ENCODE measurements at regions not wholly inside any gene's neighbourhood (a gene's known extent, or its start where the extent isn't known, plus 50 kb on each side); places are given as distances from the start of the nearest gene placed in this dataset.

GRCh38 chr2:150011161-150011730, 423.7 kb upstream of the MMADHC start:
- Mint-ChIP-seq H3K36me3 (ENCODE audit: low read depth) (no peaks in the 10 kb centered on the region), H3K9me3 (no peaks in the 10 kb centered on the region), H3K27ac (no peak overlapping the region), H3K4me3 (ENCODE audit: low read depth) (no peak overlapping the region), H3K4me1 (ENCODE audit: low read depth) (no peaks in the 10 kb centered on the region), H3K27me3 (ENCODE audit: low read depth) (no peaks in the 10 kb centered on the region)
- intact Hi-C loops (cut with micrococcal nuclease) = no loop called here
- DNase-seq (ENCODE audit: low spot score) = no peak

- no peaks in the 10 kb centered on the region for H3K36me3 Mint-ChIP-seq (ENCODE audit: low read depth)
- DNase-seq (ENCODE audit: low spot score) = no peak
- no peak overlapping the region for H3K27ac Mint-ChIP-seq
- H3K4me3 Mint-ChIP-seq (ENCODE audit: low read depth) = no peak overlapping the region
- no peaks in the 10 kb centered on the region for H3K27me3 Mint-ChIP-seq (ENCODE audit: low read depth)
- no peaks in the 10 kb centered on the region for H3K4me1 Mint-ChIP-seq (ENCODE audit: low read depth)
- intact Hi-C loops (cut with micrococcal nuclease) = no loop called here
- H3K9me3 Mint-ChIP-seq = no peaks in the 10 kb centered on the region
These were observed 421.3 kb upstream of the MMADHC start for GRCh38 chr2:150008901-150009300.

- Mint-ChIP-seq H3K9me3 (no peaks in the 10 kb centered on the region), H3K4me3 (ENCODE audit: low read depth) (no peak overlapping the region), H3K4me1 (ENCODE audit: low read depth) (no peaks in the 10 kb centered on the region), H3K27me3 (ENCODE audit: low read depth) (no peaks in the 10 kb centered on the region), H3K36me3 (ENCODE audit: low read depth) (no peaks in the 10 kb centered on the region), H3K27ac (no peak overlapping the region)
- no peak for DNase-seq (ENCODE audit: low spot score)
- intact Hi-C loops (cut with micrococcal nuclease) = no loop called here
These were observed 420.3 kb upstream of the MMADHC start for GRCh38 chr2:150007815-150008430.

GRCh38 chr2:150006591-150006990, 419.0 kb upstream of the MMADHC start:
- Mint-ChIP-seq H3K4me1 (ENCODE audit: low read depth) (no peaks in the 10 kb centered on the region), H3K27me3 (ENCODE audit: low read depth) (no peaks in the 10 kb centered on the region), H3K36me3 (ENCODE audit: low read depth) (no peaks in the 10 kb centered on the region), H3K9me3 (no peaks in the 10 kb centered on the region), H3K4me3 (ENCODE audit: low read depth) (no peak overlapping the region), H3K27ac (no peak overlapping the region)
- intact Hi-C loops (cut with micrococcal nuclease) = no loop called here
- DNase-seq (ENCODE audit: low spot score) = no peak

GRCh38 chr2:150003544-150003943, 416.0 kb upstream of the MMADHC start:
- H3K27ac Mint-ChIP-seq = no peak overlapping the region
- no peaks in the 10 kb centered on the region for H3K27me3 Mint-ChIP-seq (ENCODE audit: low read depth)
- no peak for DNase-seq (ENCODE audit: low spot score)
- intact Hi-C loops (cut with micrococcal nuclease) = no loop called here
- no peaks in the 10 kb centered on the region for H3K36me3 Mint-ChIP-seq (ENCODE audit: low read depth)
- no peaks in the 10 kb centered on the region for H3K4me1 Mint-ChIP-seq (ENCODE audit: low read depth)
- no peak overlapping the region for H3K4me3 Mint-ChIP-seq (ENCODE audit: low read depth)
- H3K9me3 Mint-ChIP-seq = no peaks in the 10 kb centered on the region

GRCh38 chr2:150001788-150002187, 414.2 kb upstream of the MMADHC start:
- H3K36me3 Mint-ChIP-seq (ENCODE audit: low read depth) = no peaks in the 10 kb centered on the region
- no peak for DNase-seq (ENCODE audit: low spot score)
- no peak overlapping the region for H3K27ac Mint-ChIP-seq
- intact Hi-C loops (cut with micrococcal nuclease) = no loop called here
- H3K27me3 Mint-ChIP-seq (ENCODE audit: low read depth) = no peaks in the 10 kb centered on the region
- no peaks in the 10 kb centered on the region for H3K9me3 Mint-ChIP-seq
- no peak overlapping the region for H3K4me3 Mint-ChIP-seq (ENCODE audit: low read depth)
- no peaks in the 10 kb centered on the region for H3K4me1 Mint-ChIP-seq (ENCODE audit: low read depth)

GRCh38 chr2:149996901-149997300, 409.3 kb upstream of the MMADHC start:
- DNase-seq (ENCODE audit: low spot score) = no peak
- Mint-ChIP-seq H3K27ac (no peak overlapping the region), H3K4me1 (ENCODE audit: low read depth) (no peaks in the 10 kb centered on the region), H3K4me3 (ENCODE audit: low read depth) (no peak overlapping the region), H3K36me3 (ENCODE audit: low read depth) (no peaks in the 10 kb centered on the region), H3K9me3 (peaks cover 3% of the 10 kb centered on the region), H3K27me3 (ENCODE audit: low read depth) (no peaks in the 10 kb centered on the region)
- intact Hi-C loops (cut with micrococcal nuclease) = no loop called here

GRCh38 chr2:149994057-149994728, 406.6 kb upstream of the MMADHC start:
- H3K27me3 Mint-ChIP-seq (ENCODE audit: low read depth) = no peaks in the 10 kb centered on the region
- H3K4me1 Mint-ChIP-seq (ENCODE audit: low read depth) = no peaks in the 10 kb centered on the region

GRCh38 chr2:149993316-149993715, 405.7 kb upstream of the MMADHC start:
- H3K27ac Mint-ChIP-seq = no peak overlapping the region
- H3K4me1 Mint-ChIP-seq (ENCODE audit: low read depth) = no peaks in the 10 kb centered on the region
- H3K27me3 Mint-ChIP-seq (ENCODE audit: low read depth) = no peaks in the 10 kb centered on the region
- no peaks in the 10 kb centered on the region for H3K36me3 Mint-ChIP-seq (ENCODE audit: low read depth)
- no peak overlapping the region for H3K4me3 Mint-ChIP-seq (ENCODE audit: low read depth)
- intact Hi-C loops (cut with micrococcal nuclease) = no loop called here
- DNase-seq (ENCODE audit: low spot score) = no peak
- H3K9me3 Mint-ChIP-seq = peaks cover 3% of the 10 kb centered on the region

More at GRCh38 chr2:149994057-149994728, 406.6 kb upstream of the MMADHC start:
- intact Hi-C loops (cut with micrococcal nuclease) = no loop called here
- no peak overlapping the region for H3K4me3 Mint-ChIP-seq (ENCODE audit: low read depth)
- H3K36me3 Mint-ChIP-seq (ENCODE audit: low read depth) = no peaks in the 10 kb centered on the region
- peaks cover 3% of the 10 kb centered on the region for H3K9me3 Mint-ChIP-seq
- DNase-seq (ENCODE audit: low spot score) = no peak
- no peak overlapping the region for H3K27ac Mint-ChIP-seq

GRCh38 chr2:149991576-149991975, 404.0 kb upstream of the MMADHC start:
- Mint-ChIP-seq H3K4me1 (ENCODE audit: low read depth) (no peaks in the 10 kb centered on the region), H3K4me3 (ENCODE audit: low read depth) (no peak overlapping the region), H3K36me3 (ENCODE audit: low read depth) (no peaks in the 10 kb centered on the region), H3K9me3 (peaks cover 3% of the 10 kb centered on the region), H3K27me3 (ENCODE audit: low read depth) (no peaks in the 10 kb centered on the region), H3K27ac (no peak overlapping the region)
- intact Hi-C loops (cut with micrococcal nuclease) = no loop called here
- DNase-seq (ENCODE audit: low spot score) = no peak

GRCh38 chr2:149990965-149991364, 403.4 kb upstream of the MMADHC start:
- Mint-ChIP-seq H3K4me1 (ENCODE audit: low read depth) (no peaks in the 10 kb centered on the region), H3K27me3 (ENCODE audit: low read depth) (no peaks in the 10 kb centered on the region), H3K4me3 (ENCODE audit: low read depth) (no peak overlapping the region), H3K27ac (no peak overlapping the region), H3K36me3 (ENCODE audit: low read depth) (no peaks in the 10 kb centered on the region), H3K9me3 (peaks cover 3% of the 10 kb centered on the region)
- DNase-seq (ENCODE audit: low spot score) = no peak
- intact Hi-C loops (cut with micrococcal nuclease) = no loop called here

GRCh38 chr2:149989447-149990063, 402.0 kb upstream of the MMADHC start:
- H3K4me3 Mint-ChIP-seq (ENCODE audit: low read depth) = no peak overlapping the region
- no peaks in the 10 kb centered on the region for H3K36me3 Mint-ChIP-seq (ENCODE audit: low read depth)
- no peaks in the 10 kb centered on the region for H3K4me1 Mint-ChIP-seq (ENCODE audit: low read depth)
- DNase-seq (ENCODE audit: low spot score) = no peak
- no peak overlapping the region for H3K27ac Mint-ChIP-seq
- intact Hi-C loops (cut with micrococcal nuclease) = no loop called here
- H3K9me3 Mint-ChIP-seq = no peaks in the 10 kb centered on the region
- H3K27me3 Mint-ChIP-seq (ENCODE audit: low read depth) = no peaks in the 10 kb centered on the region

- H3K36me3 Mint-ChIP-seq (ENCODE audit: low read depth) = no peaks in the 10 kb centered on the region
- no peaks in the 10 kb centered on the region for H3K9me3 Mint-ChIP-seq
- H3K4me3 Mint-ChIP-seq (ENCODE audit: low read depth) = no peak overlapping the region
- intact Hi-C loops (cut with micrococcal nuclease) = no loop called here
- H3K27me3 Mint-ChIP-seq (ENCODE audit: low read depth) = no peaks in the 10 kb centered on the region
- no peak overlapping the region for H3K27ac Mint-ChIP-seq
- H3K4me1 Mint-ChIP-seq (ENCODE audit: low read depth) = no peaks in the 10 kb centered on the region
- no peak for DNase-seq (ENCODE audit: low spot score)
These were observed 400.8 kb upstream of the MMADHC start for GRCh38 chr2:149988361-149988760.

Measured in activated T-helper 2 cell treated with anti-CD3 and anti-CD28 coated beads, Interferon-gamma antibody, Interleukin-2, Interleukin-4, amounts not matched to agents 10 μg/mL and 5 μg/mL and 100 μg/mL, durations not matched to agents 14 hours and 24 hours and 36 hours (primary cell).